ENCODE measurements at regions not wholly inside any gene's neighbourhood (a gene's known extent, or its start where the extent isn't known, plus 50 kb on each side); places are given as distances from the start of the nearest gene placed in this dataset.

DNA sequence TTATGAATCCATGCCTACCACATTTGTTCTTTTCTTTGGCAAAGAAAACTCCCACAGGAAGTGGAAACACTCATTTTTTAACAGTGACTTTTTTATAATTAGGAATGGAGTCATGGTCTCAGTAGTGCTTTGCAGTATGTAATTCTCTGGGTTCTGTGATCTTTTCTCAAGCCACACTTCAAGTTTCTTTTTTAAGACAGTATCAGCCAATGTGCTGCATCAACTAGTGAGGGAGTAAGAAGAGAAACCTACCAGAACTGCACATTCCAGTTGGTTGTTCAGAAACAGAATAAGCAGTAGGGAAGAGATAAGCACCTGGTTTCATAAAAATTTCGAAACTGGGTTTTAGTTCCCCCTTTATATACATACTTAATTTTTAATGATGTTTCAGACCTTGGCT, 126.3 kb downstream of the FOXB1 start:
- Histone ChIP-seq H4K20me1 (ENCODE audit: insufficient read depth) (no peaks in the 10 kb centered on the region), H2AFZ (ENCODE audit: low read depth, low read length) (no peak overlapping the region), H3K79me2 (replicated peaks; ENCODE audit: insufficient read depth, low read length) (no peaks in the 10 kb centered on the region), H3K9me2 (ENCODE audit: insufficient read depth, low read length) (no peaks in the 10 kb centered on the region), H3K4me2 (ENCODE audit: low read length) (no peak overlapping the region), H3K27me3 (ENCODE audit: insufficient read depth, low read depth, low read length) (peaks cover 4% of the 10 kb centered on the region), H3K4me3 (ENCODE audit: low read length) (no peak overlapping the region), H3K36me3 (ENCODE audit: insufficient read depth, low read length) (no peaks in the 10 kb centered on the region), H3K9ac (ENCODE audit: low read length) (no peak overlapping the region), H3K27ac (ENCODE audit: low read length) (no peak overlapping the region), H3K9me3 (ENCODE audit: low read length) (no peaks in the 10 kb centered on the region), H3F3A (ENCODE audit: insufficient read depth, low read length, poor library complexity, severe bottlenecking) (no peaks in the 10 kb centered on the region)
- TF ChIP-seq TAF1 (IDR thresholded peaks at IDR 0.05; ENCODE audit: low read depth) = no peak
- TF ChIP-seq EZH2 (IDR thresholded peaks at IDR 0.05; ENCODE audit: borderline replicate concordance, insufficient read depth, low read length, poor library complexity, severe bottlenecking) = no peak
- no peak for TF ChIP-seq POLR2AphosphoS5 (IDR thresholded peaks at IDR 0.05)
- no peak for TF ChIP-seq RAD21 (conservative IDR thresholded peaks at IDR 0.05)
- no peak for TF ChIP-seq MXI1 (conservative IDR thresholded peaks at IDR 0.05; ENCODE audit: poor library complexity, severe bottlenecking)
- TF ChIP-seq, protein P1, sequence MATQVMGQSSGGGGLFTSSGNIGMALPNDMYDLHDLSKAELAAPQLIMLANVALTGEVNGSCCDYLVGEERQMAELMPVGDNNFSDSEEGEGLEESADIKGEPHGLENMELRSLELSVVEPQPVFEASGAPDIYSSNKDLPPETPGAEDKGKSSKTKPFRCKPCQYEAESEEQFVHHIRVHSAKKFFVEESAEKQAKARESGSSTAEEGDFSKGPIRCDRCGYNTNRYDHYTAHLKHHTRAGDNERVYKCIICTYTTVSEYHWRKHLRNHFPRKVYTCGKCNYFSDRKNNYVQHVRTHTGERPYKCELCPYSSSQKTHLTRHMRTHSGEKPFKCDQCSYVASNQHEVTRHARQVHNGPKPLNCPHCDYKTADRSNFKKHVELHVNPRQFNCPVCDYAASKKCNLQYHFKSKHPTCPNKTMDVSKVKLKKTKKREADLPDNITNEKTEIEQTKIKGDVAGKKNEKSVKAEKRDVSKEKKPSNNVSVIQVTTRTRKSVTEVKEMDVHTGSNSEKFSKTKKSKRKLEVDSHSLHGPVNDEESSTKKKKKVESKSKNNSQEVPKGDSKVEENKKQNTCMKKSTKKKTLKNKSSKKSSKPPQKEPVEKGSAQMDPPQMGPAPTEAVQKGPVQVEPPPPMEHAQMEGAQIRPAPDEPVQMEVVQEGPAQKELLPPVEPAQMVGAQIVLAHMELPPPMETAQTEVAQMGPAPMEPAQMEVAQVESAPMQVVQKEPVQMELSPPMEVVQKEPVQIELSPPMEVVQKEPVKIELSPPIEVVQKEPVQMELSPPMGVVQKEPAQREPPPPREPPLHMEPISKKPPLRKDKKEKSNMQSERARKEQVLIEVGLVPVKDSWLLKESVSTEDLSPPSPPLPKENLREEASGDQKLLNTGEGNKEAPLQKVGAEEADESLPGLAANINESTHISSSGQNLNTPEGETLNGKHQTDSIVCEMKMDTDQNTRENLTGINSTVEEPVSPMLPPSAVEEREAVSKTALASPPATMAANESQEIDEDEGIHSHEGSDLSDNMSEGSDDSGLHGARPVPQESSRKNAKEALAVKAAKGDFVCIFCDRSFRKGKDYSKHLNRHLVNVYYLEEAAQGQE (IDR thresholded peaks at IDR 0.05; ENCODE audit: borderline replicate concordance) = no peak
- TF ChIP-seq, protein P2, sequence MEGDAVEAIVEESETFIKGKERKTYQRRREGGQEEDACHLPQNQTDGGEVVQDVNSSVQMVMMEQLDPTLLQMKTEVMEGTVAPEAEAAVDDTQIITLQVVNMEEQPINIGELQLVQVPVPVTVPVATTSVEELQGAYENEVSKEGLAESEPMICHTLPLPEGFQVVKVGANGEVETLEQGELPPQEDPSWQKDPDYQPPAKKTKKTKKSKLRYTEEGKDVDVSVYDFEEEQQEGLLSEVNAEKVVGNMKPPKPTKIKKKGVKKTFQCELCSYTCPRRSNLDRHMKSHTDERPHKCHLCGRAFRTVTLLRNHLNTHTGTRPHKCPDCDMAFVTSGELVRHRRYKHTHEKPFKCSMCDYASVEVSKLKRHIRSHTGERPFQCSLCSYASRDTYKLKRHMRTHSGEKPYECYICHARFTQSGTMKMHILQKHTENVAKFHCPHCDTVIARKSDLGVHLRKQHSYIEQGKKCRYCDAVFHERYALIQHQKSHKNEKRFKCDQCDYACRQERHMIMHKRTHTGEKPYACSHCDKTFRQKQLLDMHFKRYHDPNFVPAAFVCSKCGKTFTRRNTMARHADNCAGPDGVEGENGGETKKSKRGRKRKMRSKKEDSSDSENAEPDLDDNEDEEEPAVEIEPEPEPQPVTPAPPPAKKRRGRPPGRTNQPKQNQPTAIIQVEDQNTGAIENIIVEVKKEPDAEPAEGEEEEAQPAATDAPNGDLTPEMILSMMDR (IDR thresholded peaks at IDR 0.05; ENCODE audit: poor library complexity, severe bottlenecking) = no peak
- TF ChIP-seq EP300 (conservative IDR thresholded peaks at IDR 0.05; ENCODE audit: poor library complexity, severe bottlenecking) = no peak
- TF ChIP-seq SMC3 (conservative IDR thresholded peaks at IDR 0.05; ENCODE audit: poor library complexity) = no peak

DNA sequence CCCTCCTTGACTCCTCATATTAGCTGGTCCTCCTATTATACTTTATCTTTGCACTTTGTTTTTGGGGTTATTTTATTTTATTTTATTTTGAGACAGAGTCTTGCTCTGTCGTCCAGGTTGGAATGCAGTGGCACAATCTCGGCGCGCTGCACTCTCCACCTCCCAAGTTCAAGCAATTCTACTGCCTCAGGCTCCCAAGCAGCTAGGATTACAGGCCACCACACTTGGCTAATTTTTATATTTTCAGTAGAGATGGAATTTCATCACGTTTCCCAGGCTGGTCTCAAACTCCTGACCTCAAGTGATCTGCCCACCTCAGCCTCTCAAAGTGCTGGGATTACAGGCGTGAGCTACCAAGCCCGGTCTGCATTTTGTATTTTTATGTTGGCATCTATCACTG, 126.7 kb downstream of the FOXB1 start:
- Histone ChIP-seq H3K9me3 (ENCODE audit: low read length) (no peaks in the 10 kb centered on the region), H3K27me3 (ENCODE audit: insufficient read depth, low read depth, low read length) (peaks cover 4% of the 10 kb centered on the region), H2AFZ (ENCODE audit: low read depth, low read length) (no peak overlapping the region), H3K36me3 (ENCODE audit: insufficient read depth, low read length) (no peaks in the 10 kb centered on the region), H3K4me2 (ENCODE audit: low read length) (no peak overlapping the region), H3K9me2 (ENCODE audit: insufficient read depth, low read length) (no peaks in the 10 kb centered on the region), H3K27ac (ENCODE audit: low read length) (no peak overlapping the region), H3K4me3 (ENCODE audit: low read length) (no peak overlapping the region), H3K9ac (ENCODE audit: low read length) (no peak overlapping the region), H3F3A (ENCODE audit: insufficient read depth, low read length, poor library complexity, severe bottlenecking) (no peaks in the 10 kb centered on the region), H3K79me2 (replicated peaks; ENCODE audit: insufficient read depth, low read length) (no peaks in the 10 kb centered on the region), H4K20me1 (ENCODE audit: insufficient read depth) (no peaks in the 10 kb centered on the region)
- TF ChIP-seq, protein P2 (IDR thresholded peaks at IDR 0.05; ENCODE audit: poor library complexity, severe bottlenecking) = no peak
- TF ChIP-seq SMC3 (conservative IDR thresholded peaks at IDR 0.05; ENCODE audit: poor library complexity) (no peak), EP300 (conservative IDR thresholded peaks at IDR 0.05; ENCODE audit: poor library complexity, severe bottlenecking) (no peak), POLR2AphosphoS5 (IDR thresholded peaks at IDR 0.05) (no peak), RAD21 (conservative IDR thresholded peaks at IDR 0.05) (no peak), EZH2 (IDR thresholded peaks at IDR 0.05; ENCODE audit: borderline replicate concordance, insufficient read depth, low read length, poor library complexity, severe bottlenecking) (no peak), MXI1 (conservative IDR thresholded peaks at IDR 0.05; ENCODE audit: poor library complexity, severe bottlenecking) (no peak), TAF1 (IDR thresholded peaks at IDR 0.05; ENCODE audit: low read depth) (no peak)
- TF ChIP-seq, protein P1 (IDR thresholded peaks at IDR 0.05; ENCODE audit: borderline replicate concordance) = no peak

Data from neural cell (in vitro differentiated cells).